Astrocyte (in vitro differentiated cells and primary cell): ENCODE measurements at regions not wholly inside any gene's neighbourhood (a gene's known extent, or its start where the extent isn't known, plus 50 kb on each side); places are given as distances from the start of the nearest gene placed in this dataset.
A peak's percentile ranks its signal among the peaks of the same experiment; 100 is the strongest.

Experiments
- DNase-seq: peaks from one replicate; pipeline ENCODE4 v3.0.0-alpha.2; 2010; ENCODE audit warnings: low read depth
- FAIRE-seq: peaks from 2 replicates; lab custom pipeline; 2011; peaks lifted over from hg19 to GRCh38; lab: Jason Lieb, UNC
- H2AFZ ChIP-seq: 2 replicates; pipeline ENCODE4 v1.6.0; 2012; ENCODE audit warnings: low read depth, low read length, inconsistent platforms
- H3K27ac ChIP-seq: 2 replicates; pipeline ENCODE4 v1.5.1; 2011; ENCODE audit warnings: low read depth, low read length, inconsistent platforms
- H3K27me3 ChIP-seq: 2 replicates; pipeline ENCODE4 v1.6.0; 2011; ENCODE audit warnings: low read length, inconsistent platforms; ENCODE audit not compliant: insufficient read depth
- H3K36me3 ChIP-seq: 2 replicates; pipeline ENCODE4 v1.5.1; 2011; ENCODE audit warnings: low read length, inconsistent platforms; ENCODE audit not compliant: insufficient read depth
- H3K4me1 ChIP-seq: 2 replicates; pipeline ENCODE4 v1.5.1; 2011; ENCODE audit warnings: low read length, inconsistent platforms; ENCODE audit not compliant: insufficient read depth
- H3K4me2 ChIP-seq: 2 replicates; pipeline ENCODE4 v1.6.0; 2012; ENCODE audit warnings: low read length, inconsistent platforms
- H3K4me3 ChIP-seq: 2 replicates; pipeline ENCODE4 v1.5.1; 2011; ENCODE audit warnings: low read depth, mild to moderate bottlenecking, low read length, inconsistent platforms; ENCODE audit not compliant: insufficient read depth
- H3K79me2 ChIP-seq: 2 replicates; pipeline ENCODE4 v1.6.0; 2012; ENCODE audit warnings: mild to moderate bottlenecking, low read length, inconsistent platforms; ENCODE audit not compliant: insufficient read depth
- H3K9ac ChIP-seq: 2 replicates; pipeline ENCODE4 v1.6.0; 2012; ENCODE audit warnings: mild to moderate bottlenecking, low read length, inconsistent platforms
- H3K9me3 ChIP-seq: 2 replicates; pipeline ENCODE4 v1.5.1; 2012; ENCODE audit warnings: low read depth, mild to moderate bottlenecking, low read length, inconsistent platforms; ENCODE audit not compliant: insufficient read depth
- H4K20me1 ChIP-seq: 2 replicates; pipeline ENCODE4 v1.6.0; 2012; ENCODE audit warnings: low read length, inconsistent platforms; ENCODE audit not compliant: insufficient read depth
- H3K27ac Mint-ChIP-seq: one replicate; pipeline ENCODE4 v1.8.0; 2021; ENCODE audit warnings: mild to moderate bottlenecking, mixed read lengths; ENCODE audit not compliant: unreplicated experiment
- H3K27me3 Mint-ChIP-seq: one replicate; pipeline ENCODE4 v1.8.0; 2021; ENCODE audit warnings: low read depth, mixed read lengths; ENCODE audit not compliant: unreplicated experiment
- H3K36me3 Mint-ChIP-seq: one replicate; pipeline ENCODE4 v1.8.0; 2021; ENCODE audit warnings: low read depth, mixed read lengths; ENCODE audit not compliant: unreplicated experiment
- H3K4me1 Mint-ChIP-seq: one replicate; pipeline ENCODE4 v1.8.0; 2021; ENCODE audit warnings: low read depth, mixed read lengths; ENCODE audit not compliant: unreplicated experiment
- H3K4me3 Mint-ChIP-seq: one replicate; pipeline ENCODE4 v1.8.0; 2021; ENCODE audit warnings: mild to moderate bottlenecking, moderate library complexity, mixed read lengths; ENCODE audit not compliant: unreplicated experiment
- H3K9me3 Mint-ChIP-seq: one replicate; pipeline ENCODE4 v1.8.0; 2021; ENCODE audit warnings: mild to moderate bottlenecking, mixed read lengths; ENCODE audit not compliant: unreplicated experiment
- CTCF ChIP-seq: IDR thresholded peaks from 2 replicates; pipeline ENCODE4 v1.5.1; 2011; ENCODE audit warnings: low read depth, mild to moderate bottlenecking, inconsistent platforms, low read length, moderate library complexity; ENCODE audit not compliant: insufficient read depth
- EZH2 ChIP-seq: IDR thresholded peaks from 2 replicates; pipeline ENCODE4 v1.6.1; 2012; ENCODE audit warnings: mild to moderate bottlenecking, low read length, inconsistent platforms; ENCODE audit not compliant: insufficient read depth

- no peaks in the 10 kb centered on the region for H3K36me3 Mint-ChIP-seq
- H3K36me3 ChIP-seq: no peaks in the 10 kb centered on the region
- no peak for DNase-seq
- no peak overlapping the region for H3K4me3 ChIP-seq
- FAIRE-seq: no peak
- H3K9me3 Mint-ChIP-seq: no peaks in the 10 kb centered on the region
- no peaks in the 10 kb centered on the region for H4K20me1 ChIP-seq
- H3K27ac ChIP-seq: no peak overlapping the region
- H3K4me3 Mint-ChIP-seq: no peak overlapping the region
- no peaks in the 10 kb centered on the region for H3K4me1 Mint-ChIP-seq
- H3K9me3 ChIP-seq: no peaks in the 10 kb centered on the region
- H3K27me3 ChIP-seq: no peaks in the 10 kb centered on the region
- TF ChIP-seq CTCF: no peak
- no peak for TF ChIP-seq EZH2
- no peak overlapping the region for H3K27ac Mint-ChIP-seq
- H3K4me1 ChIP-seq: no peaks in the 10 kb centered on the region
- no peaks in the 10 kb centered on the region for H3K79me2 ChIP-seq
- H3K27me3 Mint-ChIP-seq: peaks cover 9% of the 10 kb centered on the region
- no peak overlapping the region for H3K4me2 ChIP-seq
- H2AFZ ChIP-seq: no peak overlapping the region
- no peak overlapping the region for H3K9ac ChIP-seq
Observed at GRCh38 chr10:34957531-34957930, 132.6 kb downstream of the CUL2 start.

- no peaks in the 10 kb centered on the region for H3K36me3 Mint-ChIP-seq
- H3K4me1 Mint-ChIP-seq: no peaks in the 10 kb centered on the region
- Histone ChIP-seq H4K20me1 (no peaks in the 10 kb centered on the region), H3K9me3 (no peaks in the 10 kb centered on the region), H3K27me3 (no peaks in the 10 kb centered on the region), H3K4me1 (no peaks in the 10 kb centered on the region), H3K4me3 (no peak overlapping the region), H2AFZ (no peak overlapping the region), H3K36me3 (no peaks in the 10 kb centered on the region), H3K9ac (no peak overlapping the region), H3K4me2 (no peak overlapping the region), H3K27ac (no peak overlapping the region), H3K79me2 (no peaks in the 10 kb centered on the region)
- no peak overlapping the region for H3K27ac Mint-ChIP-seq
- DNase-seq: no peak
- H3K27me3 Mint-ChIP-seq: peaks cover 9% of the 10 kb centered on the region
- no peak overlapping the region for H3K4me3 Mint-ChIP-seq
- no peaks in the 10 kb centered on the region for H3K9me3 Mint-ChIP-seq
- no peak for TF ChIP-seq CTCF
- no peak for TF ChIP-seq EZH2
- no peak for FAIRE-seq
Observed at GRCh38 chr10:34956756-34957155, 133.4 kb downstream of the CUL2 start.

- FAIRE-seq: no peak
- no peaks in the 10 kb centered on the region for H3K9me3 ChIP-seq
- Mint-ChIP-seq H3K27ac (no peak overlapping the region), H3K4me3 (no peak overlapping the region), H3K36me3 (no peaks in the 10 kb centered on the region), H3K4me1 (no peaks in the 10 kb centered on the region), H3K9me3 (no peaks in the 10 kb centered on the region), H3K27me3 (peaks cover 9% of the 10 kb centered on the region)
- H4K20me1 ChIP-seq: no peaks in the 10 kb centered on the region
- no peaks in the 10 kb centered on the region for H3K27me3 ChIP-seq
- no peak overlapping the region for H2AFZ ChIP-seq
- no peaks in the 10 kb centered on the region for H3K79me2 ChIP-seq
- no peak for TF ChIP-seq EZH2
- no peak overlapping the region for H3K27ac ChIP-seq
- no peak overlapping the region for H3K9ac ChIP-seq
- H3K4me2 ChIP-seq: no peak overlapping the region
- no peaks in the 10 kb centered on the region for H3K36me3 ChIP-seq
- peak; percentile 22 for DNase-seq
- no peak overlapping the region for H3K4me3 ChIP-seq
- H3K4me1 ChIP-seq: no peaks in the 10 kb centered on the region
Observed at GRCh38 chr10:34955391-34955790, 134.8 kb downstream of the CUL2 start.
